PC-3 (cell line): ENCODE measurements at regions not wholly inside any gene's neighbourhood (a gene's known extent, or its start where the extent isn't known, plus 50 kb on each side); places are given as distances from the start of the nearest gene placed in this dataset.

Experiments
- ATAC-seq: fragments of 200-7000 bp; cut with Tn5 transposase; 2 replicates; pipeline ENCODE4 v1.9.1; 2020; ENCODE audit warnings: mild to moderate bottlenecking, moderate library complexity
- BruUV-seq: library from RNA; stranded (reverse); fragments of 400-500 nt; replicated peaks from 2 replicates; lab custom pipeline; 2021; lab: Mats Ljungman, UMichigan
- CTCF ChIA-PET: fragments of 300-600 bp; sonication (Branson Sonifier 250); formaldehyde crosslinking; loops from one replicate; lab custom pipeline; 2022; ENCODE audit warnings: antibody characterized with exemption; lab: Charles Lee
- POLR2A ChIA-PET: fragments of 300-600 bp; sonication (Branson Sonifier 250); formaldehyde crosslinking; loops from one replicate; lab custom pipeline; 2022; ENCODE audit warnings: antibody characterized with exemption; ENCODE audit not compliant: unreplicated experiment; lab: Charles Lee
- DNase-seq: peaks from one replicate; pipeline ENCODE4 v3.0.0-alpha.2; 2015
- H2AFZ ChIP-seq: fragments of 300-600 bp; sonication (generic); 2 replicates; pipeline ENCODE4 v1.6.0; 2016; ENCODE audit warnings: antibody characterized with exemption, low read length
- H3F3A ChIP-seq: fragments of 300-600 bp; sonication (generic); one replicate; pipeline ENCODE4 v1.6.0; 2017; ENCODE audit warnings: antibody characterized with exemption, low read length, control low read depth, mild to moderate bottlenecking; ENCODE audit not compliant: unreplicated experiment
- H3K27ac ChIP-seq: fragments of 300-600 bp; sonication (generic); 2 replicates; pipeline ENCODE4 v1.5.1; 2016; ENCODE audit warnings: mild to moderate bottlenecking, low read length
- H3K27me3 ChIP-seq: fragments of 300-600 bp; sonication (generic); 2 replicates; pipeline ENCODE4 v1.6.1; 2016; ENCODE audit warnings: low read length, mixed read lengths
- H3K36me3 ChIP-seq: fragments of 300-600 bp; sonication (generic); 2 replicates; pipeline ENCODE4 v1.6.1; 2016; ENCODE audit warnings: low read depth, mixed run types, low read length, mixed read lengths
- H3K4me1 ChIP-seq: fragments of 300-600 bp; sonication (generic); 2 replicates; pipeline ENCODE4 v1.5.1; 2016; ENCODE audit warnings: low read length; ENCODE audit not compliant: insufficient read depth
- H3K4me2 ChIP-seq: fragments of 300-600 bp; sonication (generic); 2 replicates; pipeline ENCODE4 v1.6.0; 2016; ENCODE audit warnings: low read length
- H3K4me3 ChIP-seq: fragments of 300-600 bp; sonication (generic); 2 replicates; pipeline ENCODE4 v1.5.1; 2016; ENCODE audit warnings: mild to moderate bottlenecking, low read length, mixed read lengths
- H3K79me2 ChIP-seq: fragments of 300-600 bp; sonication (generic); 2 replicates; pipeline ENCODE4 v1.6.1; 2017; ENCODE audit warnings: low read length, mixed read lengths
- H3K9ac ChIP-seq: fragments of 300-600 bp; sonication (generic); 2 replicates; pipeline ENCODE4 v1.6.0; 2016; ENCODE audit warnings: mild to moderate bottlenecking, low read length
- H3K9me2 ChIP-seq: fragments of 300-600 bp; sonication (generic); replicated peaks from 2 replicates; pipeline ENCODE4 v1.6.1; 2016; ENCODE audit warnings: mixed run types, low read length, mixed read lengths
- H3K9me3 ChIP-seq: fragments of 300-600 bp; sonication (generic); 2 replicates; pipeline ENCODE4 v1.6.1; 2016; ENCODE audit warnings: low read length, mixed read lengths
- H4K20me1 ChIP-seq: fragments of 300-600 bp; sonication (generic); 2 replicates; pipeline ENCODE4 v1.6.1; 2016; ENCODE audit warnings: low read length, mixed read lengths
- CTCF ChIP-seq: fragments of 300-600 bp; sonication (generic); conservative IDR thresholded peaks from 2 replicates; pipeline ENCODE4 v1.5.1; 2017; ENCODE audit warnings: antibody characterized with exemption, low read depth, mild to moderate bottlenecking, low read length
- EZH2 ChIP-seq: fragments of 300-600 bp; sonication (generic); IDR thresholded peaks from one replicate; pipeline ENCODE4 v1.6.1; 2017; ENCODE audit warnings: antibody characterized with exemption, mild to moderate bottlenecking, low read length; ENCODE audit not compliant: unreplicated experiment
- EZH2phosphoT487 ChIP-seq: fragments of 300-600 bp; sonication (generic); IDR thresholded peaks from 2 replicates; pipeline ENCODE4 v1.6.1; 2018; ENCODE audit warnings: mild to moderate bottlenecking, antibody characterized with exemption, low read length, borderline replicate concordance
- intact Hi-C: fragments of 100-400 bp; cut with micrococcal nuclease; formaldehyde crosslinking; loops from 2 replicates; pipeline ENCODE4 v1.9.0; 2023

DNA sequence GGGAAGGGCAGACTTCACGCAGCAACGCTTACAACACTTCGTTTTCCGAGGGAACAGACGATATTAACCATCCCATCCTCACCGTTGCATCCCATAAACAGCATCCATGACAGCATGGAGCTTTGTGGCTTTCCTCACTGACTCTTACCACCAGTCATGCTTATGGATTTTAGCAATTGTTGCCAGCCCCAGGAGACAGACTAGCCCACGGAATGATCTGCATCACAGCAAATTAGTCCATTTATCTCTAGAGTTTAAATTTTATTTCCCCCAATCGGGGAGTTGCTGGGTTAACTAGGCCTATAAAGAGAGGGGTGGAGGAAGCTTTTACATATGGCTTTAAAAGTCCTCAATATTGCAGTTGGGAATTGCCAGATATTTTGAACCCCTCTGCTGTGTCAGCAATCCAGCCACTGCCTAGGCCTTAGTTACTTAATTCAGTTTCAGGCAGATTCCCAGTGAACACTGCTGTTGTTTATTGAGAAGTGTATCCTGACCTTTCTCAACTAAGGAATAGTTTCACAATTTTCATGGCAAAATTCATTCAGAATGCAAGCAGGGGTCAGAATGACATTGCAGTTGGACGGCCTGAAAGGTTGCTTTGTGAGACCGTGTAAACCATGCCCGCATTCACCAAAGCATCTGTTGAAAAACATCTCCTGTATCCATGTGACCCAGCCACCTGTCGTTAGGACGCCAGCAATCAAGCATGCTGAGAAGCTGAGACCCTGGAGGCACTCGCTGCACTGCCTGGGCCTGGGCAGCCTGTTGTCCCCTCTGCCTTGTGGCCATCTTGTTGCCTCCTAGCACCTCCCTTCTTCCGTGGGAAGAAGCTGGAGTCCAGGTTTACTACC lies 397.4 kb upstream of the TPM1 start:
- H3K36me3 ChIP-seq, result no peaks in the 10 kb centered on the region
- no peak for TF ChIP-seq EZH2
- TF ChIP-seq CTCF, result no peak
- no peak for TF ChIP-seq EZH2phosphoT487
- H3K27ac ChIP-seq, result no peak overlapping the region
- no peaks in the 10 kb centered on the region for H4K20me1 ChIP-seq
- H3K9ac ChIP-seq, result no peak overlapping the region
- no peak overlapping the region for H2AFZ ChIP-seq
- H3K9me2 ChIP-seq, result no peaks in the 10 kb centered on the region
- no peak for ATAC-seq
- H3K4me3 ChIP-seq, result no peak overlapping the region
- H3K4me1 ChIP-seq, result peaks cover 17% of the 10 kb centered on the region
- no peaks in the 10 kb centered on the region for H3K9me3 ChIP-seq
- no TSS peak for BruUV-seq
- intact Hi-C loops, result loop anchor here (10.0 kb wide), 2 partner anchors 90 to 190 kb away; no protein-coding TSS in a partner anchor
- H3K79me2 ChIP-seq, result no peaks in the 10 kb centered on the region
- H3F3A ChIP-seq, result no peaks in the 10 kb centered on the region
- ChIA-PET POLR2A (interaction anchor here (0.6 kb wide), 1 partner anchor 245 kb away, joined by 3 read pairs; no protein-coding TSS in a partner anchor), CTCF (no interaction called here)
- no peak overlapping the region for H3K4me2 ChIP-seq
- DNase-seq, result no peak
- no peaks in the 10 kb centered on the region for H3K27me3 ChIP-seq

- no TSS peak for BruUV-seq
- Histone ChIP-seq H3K4me2 (peak overlapping the region; percentile 60), H3K36me3 (no peaks in the 10 kb centered on the region), H3K4me3 (no peak overlapping the region), H3K27me3 (no peaks in the 10 kb centered on the region), H3K9me2 (no peaks in the 10 kb centered on the region), H3K9ac (no peak overlapping the region), H3K4me1 (peaks cover 17% of the 10 kb centered on the region), H3K9me3 (no peaks in the 10 kb centered on the region), H3K27ac (peak overlapping the region; percentile 43), H2AFZ (no peak overlapping the region), H4K20me1 (no peaks in the 10 kb centered on the region), H3F3A (no peaks in the 10 kb centered on the region), H3K79me2 (no peaks in the 10 kb centered on the region)
- intact Hi-C loops, result loop anchor here (1.0 to 10.0 kb wide), 4 partner anchors 41 to 257 kb away; partner anchors contain the start of gene TLN2
- DNase-seq (peak; percentile 96), ATAC-seq (peak; percentile 97)
- TF ChIP-seq EZH2phosphoT487 (no peak), EZH2 (no peak), CTCF (no peak)
- CTCF ChIA-PET, result interaction anchor here (0.7 kb wide), 1 partner anchor 560 kb away, joined by 8 read pairs; no protein-coding TSS in a partner anchor
- POLR2A ChIA-PET, result no interaction called here
These were observed 395.2 kb upstream of the TPM1 start for GRCh38 chr15:62647202-62647842.
